NCI-H1436 (cell line): ENCODE measurements at regions not wholly inside any gene's neighbourhood (a gene's known extent, or its start where the extent isn't known, plus 50 kb on each side); places are given as distances from the start of the nearest gene placed in this dataset.
A peak's percentile ranks its signal among the peaks of the same experiment; 100 is the strongest.

Experiments
- DNase-seq: peaks from one replicate; lab custom pipeline; 2025; lab: John Stamatoyannopoulos, UW

- no peak for DNase-seq
Observed at GRCh38 chr12:81022531-81022930, 55.3 kb upstream of the ACSS3 start.

DNA sequence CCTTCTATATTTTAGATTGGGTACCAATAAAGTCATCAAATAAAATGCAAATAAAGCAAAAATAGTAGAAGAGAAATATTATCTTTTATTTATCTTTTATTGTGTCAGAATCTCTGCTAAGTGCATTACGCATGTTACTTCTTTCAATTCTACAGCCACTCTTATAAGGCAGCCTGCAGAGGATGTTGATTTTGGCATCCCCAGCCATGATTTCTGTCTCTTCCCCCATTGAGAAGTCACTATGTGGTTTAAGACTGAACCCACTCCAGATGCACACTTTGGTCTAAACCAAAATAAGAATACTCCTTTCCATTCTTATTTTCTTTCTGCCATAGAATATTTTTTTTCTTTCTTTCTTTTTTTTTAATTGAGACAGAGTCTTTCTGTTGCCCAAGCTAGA, 56.0 kb upstream of the ACSS3 start:
- DNase-seq, result no peak

GRCh38 chr12:81021131-81021748, 56.6 kb upstream of the ACSS3 start:
- DNase-seq, result no peak

GRCh38 chr12:81017792-81018191, 60.1 kb upstream of the ACSS3 start:
- no peak for DNase-seq

- DNase-seq, result no peak
Observed at GRCh38 chr12:81015510-81015909, 62.4 kb upstream of the ACSS3 start.

DNA sequence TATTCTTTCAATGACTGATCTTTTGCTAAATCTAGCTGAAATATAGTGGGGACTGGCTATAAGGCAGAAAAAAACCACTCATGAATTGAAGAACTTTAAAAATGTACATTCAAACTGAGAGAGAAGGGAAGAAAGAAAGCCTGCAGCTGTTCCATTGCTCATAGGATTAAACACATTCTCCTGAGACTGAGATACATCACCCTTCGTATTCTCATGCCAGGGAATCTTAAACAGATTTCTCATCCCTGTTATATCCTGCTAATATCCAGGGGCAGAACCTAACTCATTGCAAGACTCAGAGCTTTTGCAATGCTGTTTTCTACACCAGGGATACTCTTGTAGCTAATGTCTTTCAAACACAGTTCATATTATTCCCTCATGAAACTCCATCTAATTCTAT, 67.2 kb upstream of the ACSS3 start:
- DNase-seq, result no peak

GRCh38 chr12:81005606-81006005, 67.9 kb upstream of the LIN7A start:
- DNase-seq, result peak; percentile 50

GRCh38 chr12:81000831-81001230, 63.1 kb upstream of the LIN7A start:
- DNase-seq, result no peak

GRCh38 chr12:80988986-80989385, 51.3 kb upstream of the LIN7A start:
- DNase-seq, result no peak
